Transverse colon (tissue), 4 donors: ENCODE measurements at regions not wholly inside any gene's neighbourhood (a gene's known extent, or its start where the extent isn't known, plus 50 kb on each side); places are given as distances from the start of the nearest gene placed in this dataset.

Experiments
- DNase-seq: peaks from one replicate; pipeline ENCODE4 v3.0.0-alpha.2; 2019
- H3K27ac ChIP-seq, 4 donors: fragments of 200-600 bp; sonication (generic); 2 replicates each; pipeline ENCODE4 v1.5.1; 2016 to 2018; ENCODE audit warnings: inconsistent platforms in 4 of 4
- H3K27me3 ChIP-seq: fragments of 200-600 bp; sonication (generic); 2 replicates; pipeline ENCODE4 v1.5.1; 2017; ENCODE audit warnings: inconsistent platforms
- H3K36me3 ChIP-seq, 4 donors: fragments of 200-600 bp; sonication (generic); 2 replicates each; pipeline ENCODE4 v1.5.1; 2017 to 2019; ENCODE audit warnings: inconsistent platforms in 4 of 4
- H3K4me1 ChIP-seq, 4 donors: fragments of 200-600 bp; sonication (generic); 2 replicates each; pipeline ENCODE4 v1.5.1; 2017 to 2020; ENCODE audit warnings: inconsistent platforms in 4 of 4
- H3K4me3 ChIP-seq, 4 donors: fragments of 200-600 bp; sonication (generic); 1 replicate in 1 of 4; 2 replicates in 3 of 4; pipeline versions ENCODE4 v1.5.1 to v1.6.1; 2017 to 2019; ENCODE audit warnings: inconsistent platforms in 4 of 4
- H3K9me3 ChIP-seq, 2 donors: fragments of 200-600 bp; sonication (generic); 2 replicates each; pipeline ENCODE4 v1.5.1; 2017 to 2019; ENCODE audit warnings: inconsistent platforms in 2 of 2
- EP300 ChIP-seq: sonication (generic); formaldehyde crosslinking; IDR thresholded peaks from one replicate; pipeline ENCODE4 v1.6.1; 2017; ENCODE audit warnings: antibody characterized with exemption, low read depth
- POLR2A ChIP-seq: fragments of 450-650 bp; IDR thresholded peaks from one replicate; pipeline ENCODE4 v1.6.1; 2016; ENCODE audit warnings: antibody characterized with exemption, mild to moderate bottlenecking, moderate library complexity
- POLR2AphosphoS5 ChIP-seq, 3 donors: sonication (generic); formaldehyde crosslinking; IDR thresholded peaks; one replicate each; pipeline ENCODE4 v1.6.1; 2016; ENCODE audit warnings: antibody characterized with exemption in 3 of 3
- WGBS, 2 donors: methylation state at CpG; one replicate each; pipeline ENCODE4 v1.1.5; 2018; ENCODE audit warnings: low coverage in 1 of 2; 5-methylcytosine and 5-hydroxymethylcytosine counted together
- in situ Hi-C, 4 donors: fragments of 200-750 bp; cut with MboI; loops; one replicate each; pipeline versions ENCODE4 v1.15.0 to v1.15.1; 2017; ENCODE audit warnings: low sequenced_read_pairs in 3 of 4, low pct_ligation_motif_present in 1 of 4, low pct_unique_long_range_greater_than_20kb in 1 of 4
- intact Hi-C: fragments of 100-400 bp; cut with DNase I; formaldehyde crosslinking; loops from one replicate; pipeline ENCODE4 v1.15.1; 2023; ENCODE audit warnings: low total_unique reads
- TF ChIP-seq, protein P1 (sequence below), 5 experiments: fragments of 200-600 bp in 3 of 5; fragments of 450-650 bp in 2 of 5; sonication (generic) in 3 of 5; IDR thresholded peaks; 1 replicate in 2 of 5; 2 replicates in 3 of 5; pipeline ENCODE4 v1.5.1; 2016 to 2017; ENCODE audit warnings: antibody characterized with exemption in 5 of 5, inconsistent platforms in 3 of 5, mild to moderate bottlenecking in 2 of 5, moderate library complexity in 1 of 5

DNA sequence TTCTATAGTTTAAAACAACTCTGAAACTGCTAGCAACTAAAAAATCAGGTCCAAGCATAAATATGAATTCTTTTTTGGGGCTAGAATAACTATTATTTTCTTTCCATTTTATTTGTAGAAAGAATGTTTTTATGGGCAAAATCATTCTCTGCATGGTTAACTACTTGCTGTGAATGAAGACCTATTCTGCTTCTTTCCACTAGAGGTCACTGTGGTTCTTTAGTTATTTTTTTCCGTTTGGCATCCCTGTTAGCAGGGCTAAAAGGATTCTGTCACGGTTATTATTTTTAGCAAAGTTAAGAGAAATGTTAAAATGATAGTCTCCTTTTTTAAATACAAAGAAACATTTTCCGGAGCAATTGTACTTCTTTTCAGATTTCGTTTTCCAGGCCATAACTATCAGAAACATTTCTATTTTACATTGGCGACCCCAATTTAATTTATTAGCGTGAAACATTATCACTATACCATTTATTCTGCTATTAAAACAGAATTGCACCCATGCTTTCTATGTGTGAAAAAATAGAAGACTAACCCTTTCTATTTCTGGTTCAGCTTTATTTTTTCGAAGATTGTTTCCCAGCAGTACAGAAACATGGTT is 404.8 kb downstream of the ATP23 start:
- Histone ChIP-seq H3K4me3 (no peak overlapping the region), H3K4me1 (peaks cover 0 to 11% (median 5%) of the 10 kb centered on the region in 4 donors), H3K27ac (no peak overlapping the region), H3K36me3 (no peaks in the 10 kb centered on the region), H3K27me3 (no peaks in the 10 kb centered on the region), H3K9me3 (no peaks in the 10 kb centered on the region)
- no peak for DNase-seq
- in situ Hi-C loops (loop anchor here (10.0 to 25.0 kb wide), 3 partner anchors 741 to 816 kb away; no protein-coding TSS in a partner anchor), intact Hi-C loops (loop anchor here (10.0 kb wide), 2 partner anchors 739 to 829 kb away; no protein-coding TSS in a partner anchor)
- 40% methylated on average over 7 of the region's 7 CpGs for WGBS, 2 donors
- no peak for TF ChIP-seq EP300
- TF ChIP-seq, protein P1, sequence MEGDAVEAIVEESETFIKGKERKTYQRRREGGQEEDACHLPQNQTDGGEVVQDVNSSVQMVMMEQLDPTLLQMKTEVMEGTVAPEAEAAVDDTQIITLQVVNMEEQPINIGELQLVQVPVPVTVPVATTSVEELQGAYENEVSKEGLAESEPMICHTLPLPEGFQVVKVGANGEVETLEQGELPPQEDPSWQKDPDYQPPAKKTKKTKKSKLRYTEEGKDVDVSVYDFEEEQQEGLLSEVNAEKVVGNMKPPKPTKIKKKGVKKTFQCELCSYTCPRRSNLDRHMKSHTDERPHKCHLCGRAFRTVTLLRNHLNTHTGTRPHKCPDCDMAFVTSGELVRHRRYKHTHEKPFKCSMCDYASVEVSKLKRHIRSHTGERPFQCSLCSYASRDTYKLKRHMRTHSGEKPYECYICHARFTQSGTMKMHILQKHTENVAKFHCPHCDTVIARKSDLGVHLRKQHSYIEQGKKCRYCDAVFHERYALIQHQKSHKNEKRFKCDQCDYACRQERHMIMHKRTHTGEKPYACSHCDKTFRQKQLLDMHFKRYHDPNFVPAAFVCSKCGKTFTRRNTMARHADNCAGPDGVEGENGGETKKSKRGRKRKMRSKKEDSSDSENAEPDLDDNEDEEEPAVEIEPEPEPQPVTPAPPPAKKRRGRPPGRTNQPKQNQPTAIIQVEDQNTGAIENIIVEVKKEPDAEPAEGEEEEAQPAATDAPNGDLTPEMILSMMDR (IDR thresholded peaks at IDR 0.05), result peak; percentile 68 to 89 (median 77)

DNA sequence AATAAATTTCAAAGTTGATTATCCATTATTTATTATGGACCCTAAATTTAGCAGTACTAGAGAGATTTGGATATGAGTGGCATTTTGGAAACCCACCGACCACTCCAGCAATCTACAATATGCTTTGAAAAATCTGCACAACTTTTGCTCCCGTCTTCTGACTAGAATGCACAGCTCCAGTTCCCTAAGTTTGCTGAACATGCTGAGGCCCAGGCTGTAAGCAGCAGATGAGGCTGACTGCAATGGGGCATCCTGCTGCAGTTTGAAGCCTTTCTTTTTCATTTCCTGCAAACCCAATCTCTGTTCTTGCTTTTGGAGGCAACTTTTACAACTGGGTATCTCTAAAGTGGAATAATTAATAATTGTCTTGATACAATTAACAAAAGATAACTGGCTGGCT is 405.8 kb downstream of the ATP23 start:
- DNase-seq, result no peak
- Histone ChIP-seq H3K9me3 (no peaks in the 10 kb centered on the region), H3K27ac (no peak overlapping the region), H3K4me3 (no peak overlapping the region), H3K4me1 (peaks cover 0 to 6% (median 3%) of the 10 kb centered on the region in 4 donors), H3K27me3 (no peaks in the 10 kb centered on the region), H3K36me3 (no peaks in the 10 kb centered on the region)
- 67 to 80% methylated on average over 2 of the region's 2 CpGs for WGBS, 2 donors
- intact Hi-C loops, result loop anchor here (10.0 kb wide), 2 partner anchors 738 to 828 kb away; no protein-coding TSS in a partner anchor
- in situ Hi-C loops, result loop anchor here (10.0 to 25.0 kb wide), 3 partner anchors 740 to 815 kb away; no protein-coding TSS in a partner anchor
- no peak for TF ChIP-seq EP300
- TF ChIP-seq POLR2A, result no peak
- TF ChIP-seq, protein P1 (IDR thresholded peaks at IDR 0.05), result no peak
- TF ChIP-seq POLR2AphosphoS5 (IDR thresholded peaks at IDR 0.05), result no peak

DNA sequence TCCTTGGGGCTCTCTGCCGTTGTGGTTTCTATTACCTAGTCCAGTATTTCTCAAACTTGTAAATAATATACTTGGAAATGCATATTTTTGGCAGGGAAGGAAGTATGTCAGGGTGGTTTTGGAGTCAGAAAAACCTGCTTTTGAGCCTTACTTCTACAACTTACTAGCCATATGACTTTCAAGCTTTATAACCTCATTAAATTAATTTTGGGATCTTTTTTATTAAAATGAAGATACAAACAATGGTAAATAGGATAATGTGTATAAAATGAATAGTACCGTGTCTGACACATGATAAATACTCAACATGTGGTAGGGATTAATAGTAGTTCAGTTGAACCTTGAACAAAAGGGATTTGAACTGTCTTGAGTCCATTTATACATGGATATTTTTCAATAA is 406.3 kb downstream of the ATP23 start:
- no peaks in the 10 kb centered on the region for H3K9me3 ChIP-seq
- no peak for DNase-seq
- no peak overlapping the region for H3K27ac ChIP-seq
- H3K4me1 ChIP-seq, result peaks cover 0 to 5% (median 1%) of the 10 kb centered on the region in 4 donors
- no peaks in the 10 kb centered on the region for H3K36me3 ChIP-seq
- H3K4me3 ChIP-seq, result no peak overlapping the region
- no peak for TF ChIP-seq EP300
- no peak for TF ChIP-seq POLR2A
- TF ChIP-seq, protein P1 (IDR thresholded peaks at IDR 0.05), result no peak
- TF ChIP-seq POLR2AphosphoS5 (IDR thresholded peaks at IDR 0.05), result no peak
- 59 to 63% methylated on average over 2 of the region's 2 CpGs for WGBS, 2 donors
- no peaks in the 10 kb centered on the region for H3K27me3 ChIP-seq
- in situ Hi-C loops (loop anchor here (10.0 to 25.0 kb wide), 3 partner anchors 740 to 815 kb away; no protein-coding TSS in a partner anchor), intact Hi-C loops (loop anchor here (10.0 kb wide), 2 partner anchors 737 to 827 kb away; no protein-coding TSS in a partner anchor)

DNA sequence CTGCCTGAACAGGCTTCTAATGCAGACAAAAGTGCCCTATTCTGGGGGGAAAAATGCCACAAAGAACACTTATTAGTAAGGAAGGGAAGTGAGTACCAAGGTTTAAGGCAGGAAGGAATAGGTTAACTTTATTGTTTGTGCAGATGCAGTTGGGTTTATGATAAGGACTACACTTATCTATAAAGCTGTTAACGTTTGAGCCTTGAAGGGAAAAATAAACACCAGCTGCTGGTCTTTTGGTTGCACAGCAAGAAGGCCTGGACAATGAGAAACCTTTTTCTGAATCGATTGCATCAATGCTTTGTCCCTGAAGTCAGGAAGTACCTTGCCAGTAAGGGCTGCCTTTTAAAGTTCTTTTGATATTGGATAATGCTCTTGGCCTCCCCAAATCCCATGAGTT is 407.8 kb downstream of the ATP23 start:
- intact Hi-C loops, result loop anchor here (10.0 kb wide), 2 partner anchors 736 to 826 kb away; no protein-coding TSS in a partner anchor
- H3K4me3 ChIP-seq, result no peak overlapping the region
- TF ChIP-seq EP300 (no peak), POLR2AphosphoS5 (IDR thresholded peaks at IDR 0.05) (peak in 1 of 3 donors; percentile 9), POLR2A (no peak)
- TF ChIP-seq, protein P1 (IDR thresholded peaks at IDR 0.05), result no peak
- H3K27me3 ChIP-seq, result no peaks in the 10 kb centered on the region
- H3K9me3 ChIP-seq, result no peaks in the 10 kb centered on the region
- WGBS, 2 donors, result 25 to 28% methylated on average over 2 of the region's 2 CpGs
- peaks cover 0 to 3% (median 0%) of the 10 kb centered on the region in 4 donors for H3K4me1 ChIP-seq
- no peak for DNase-seq
- H3K27ac ChIP-seq, result peak overlapping the region in 1 of 4 donors; percentile 19
- no peaks in the 10 kb centered on the region for H3K36me3 ChIP-seq
- in situ Hi-C loops, result loop anchor here (10.0 to 25.0 kb wide), 3 partner anchors 738 to 813 kb away; no protein-coding TSS in a partner anchor
